ENCODE measurements at regions not wholly inside any gene's neighbourhood (a gene's known extent, or its start where the extent isn't known, plus 50 kb on each side); places are given as distances from the start of the nearest gene placed in this dataset.

DNA sequence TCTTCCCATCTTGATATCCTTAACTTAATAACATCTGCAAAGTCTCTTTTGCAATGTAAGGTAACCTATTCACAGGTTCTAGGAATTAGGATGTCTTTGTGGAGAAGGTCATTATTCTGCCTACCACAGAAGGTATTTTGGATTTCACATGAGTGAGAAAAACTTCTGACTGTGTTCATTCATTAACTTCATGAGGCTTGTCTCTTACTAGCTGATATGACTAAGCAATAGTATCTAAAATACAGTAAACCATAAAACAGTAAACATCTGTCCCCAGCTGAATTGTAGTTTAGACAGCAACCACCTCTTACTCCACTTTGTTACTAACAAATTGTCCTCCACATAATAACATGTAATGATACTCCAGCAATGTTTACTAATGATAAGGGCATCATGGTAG is 198.1 kb downstream of the SEC23A start:
- TF ChIP-seq ZFP30 (CRISPR knock-in tag; IDR thresholded peaks at IDR 0.05) (no peak), GLIS3 (CRISPR knock-in tag; IDR thresholded peaks at IDR 0.05) (no peak), TCF4 (CRISPR knock-in tag; IDR thresholded peaks at IDR 0.05; ENCODE audit: borderline replicate concordance) (no peak), ESRRG (CRISPR knock-in tag; IDR thresholded peaks at IDR 0.05) (no peak), ZNF565 (CRISPR knock-in tag; conservative IDR thresholded peaks at IDR 0.05; ENCODE audit: low read depth) (no peak), ARNTL (CRISPR knock-in tag; IDR thresholded peaks at IDR 0.05; ENCODE audit: borderline replicate concordance, low read depth) (no peak)
- TF ChIP-seq, protein P1, sequence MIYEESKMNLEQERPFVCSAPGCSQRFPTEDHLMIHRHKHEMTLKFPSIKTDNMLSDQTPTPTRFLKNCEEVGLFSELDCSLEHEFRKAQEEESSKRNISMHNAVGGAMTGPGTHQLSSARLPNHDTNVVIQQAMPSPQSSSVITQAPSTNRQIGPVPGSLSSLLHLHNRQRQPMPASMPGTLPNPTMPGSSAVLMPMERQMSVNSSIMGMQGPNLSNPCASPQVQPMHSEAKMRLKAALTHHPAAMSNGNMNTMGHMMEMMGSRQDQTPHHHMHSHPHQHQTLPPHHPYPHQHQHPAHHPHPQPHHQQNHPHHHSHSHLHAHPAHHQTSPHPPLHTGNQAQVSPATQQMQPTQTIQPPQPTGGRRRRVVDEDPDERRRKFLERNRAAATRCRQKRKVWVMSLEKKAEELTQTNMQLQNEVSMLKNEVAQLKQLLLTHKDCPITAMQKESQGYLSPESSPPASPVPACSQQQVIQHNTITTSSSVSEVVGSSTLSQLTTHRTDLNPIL (CRISPR knock-in tag; IDR thresholded peaks at IDR 0.05; ENCODE audit: low read depth) = no peak
- TF ChIP-seq, protein P2, sequence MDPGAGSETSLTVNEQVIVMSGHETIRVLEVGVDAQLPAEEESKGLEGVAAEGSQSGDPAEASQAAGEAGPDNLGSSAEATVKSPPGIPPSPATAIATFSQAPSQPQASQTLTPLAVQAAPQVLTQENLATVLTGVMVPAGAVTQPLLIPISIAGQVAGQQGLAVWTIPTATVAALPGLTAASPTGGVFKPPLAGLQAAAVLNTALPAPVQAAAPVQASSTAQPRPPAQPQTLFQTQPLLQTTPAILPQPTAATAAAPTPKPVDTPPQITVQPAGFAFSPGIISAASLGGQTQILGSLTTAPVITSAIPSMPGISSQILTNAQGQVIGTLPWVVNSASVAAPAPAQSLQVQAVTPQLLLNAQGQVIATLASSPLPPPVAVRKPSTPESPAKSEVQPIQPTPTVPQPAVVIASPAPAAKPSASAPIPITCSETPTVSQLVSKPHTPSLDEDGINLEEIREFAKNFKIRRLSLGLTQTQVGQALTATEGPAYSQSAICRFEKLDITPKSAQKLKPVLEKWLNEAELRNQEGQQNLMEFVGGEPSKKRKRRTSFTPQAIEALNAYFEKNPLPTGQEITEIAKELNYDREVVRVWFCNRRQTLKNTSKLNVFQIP (CRISPR knock-in tag; IDR thresholded peaks at IDR 0.05; ENCODE audit: borderline replicate concordance, low read depth) = no peak
- TF ChIP-seq, protein P3, sequence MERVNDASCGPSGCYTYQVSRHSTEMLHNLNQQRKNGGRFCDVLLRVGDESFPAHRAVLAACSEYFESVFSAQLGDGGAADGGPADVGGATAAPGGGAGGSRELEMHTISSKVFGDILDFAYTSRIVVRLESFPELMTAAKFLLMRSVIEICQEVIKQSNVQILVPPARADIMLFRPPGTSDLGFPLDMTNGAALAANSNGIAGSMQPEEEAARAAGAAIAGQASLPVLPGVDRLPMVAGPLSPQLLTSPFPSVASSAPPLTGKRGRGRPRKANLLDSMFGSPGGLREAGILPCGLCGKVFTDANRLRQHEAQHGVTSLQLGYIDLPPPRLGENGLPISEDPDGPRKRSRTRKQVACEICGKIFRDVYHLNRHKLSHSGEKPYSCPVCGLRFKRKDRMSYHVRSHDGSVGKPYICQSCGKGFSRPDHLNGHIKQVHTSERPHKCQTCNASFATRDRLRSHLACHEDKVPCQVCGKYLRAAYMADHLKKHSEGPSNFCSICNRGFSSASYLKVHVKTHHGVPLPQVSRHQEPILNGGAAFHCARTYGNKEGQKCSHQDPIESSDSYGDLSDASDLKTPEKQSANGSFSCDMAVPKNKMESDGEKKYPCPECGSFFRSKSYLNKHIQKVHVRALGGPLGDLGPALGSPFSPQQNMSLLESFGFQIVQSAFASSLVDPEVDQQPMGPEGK (CRISPR knock-in tag; IDR thresholded peaks at IDR 0.05; ENCODE audit: borderline replicate concordance) = no peak

Data from SK-N-SH treated with all-trans-retinoic acid at 6 μM for 48 hours (cell line).